Left kidney (tissue), 1 donor: ENCODE measurements at regions not wholly inside any gene's neighbourhood (a gene's known extent, or its start where the extent isn't known, plus 50 kb on each side); places are given as distances from the start of the nearest gene placed in this dataset.
"Not testable (repeated sequence)": the region's sequence is repeated elsewhere in the genome, so short reads cannot be mapped to it uniquely, and the experiment has no call there.

Experiments
- DNase-seq: peaks from one replicate; pipeline ENCODE4 v3.0.0-alpha.2; 2013

- no peak for DNase-seq
Measured at GRCh38 chr6:15898693-15899092, 230.2 kb upstream of the MYLIP start.

GRCh38 chr6:15897063-15897876 lies 231.6 kb upstream of the MYLIP start:
- no peak for DNase-seq

GRCh38 chr6:15894973-15895725 lies 232.3 kb upstream of the DTNBP1 start:
- DNase-seq = no peak

GRCh38 chr6:15893556-15894253 lies 230.9 kb upstream of the DTNBP1 start:
- DNase-seq = no peak

- no peak for DNase-seq
Measured at GRCh38 chr6:15892369-15892768, 229.5 kb upstream of the DTNBP1 start.

- DNase-seq = no peak
Measured at GRCh38 chr6:15888798-15889772, 226.3 kb upstream of the DTNBP1 start.

GRCh38 chr6:15887491-15888461 lies 224.9 kb upstream of the DTNBP1 start:
- no peak for DNase-seq

- no peak for DNase-seq
Measured at GRCh38 chr6:15885624-15886023, 222.8 kb upstream of the DTNBP1 start.

- DNase-seq = not testable (repeated sequence)
Measured at GRCh38 chr6:15883593-15883992, 220.8 kb upstream of the DTNBP1 start.

GRCh38 chr6:15882915-15883314 lies 220.1 kb upstream of the DTNBP1 start:
- no peak for DNase-seq

- DNase-seq = no peak
Measured at GRCh38 chr6:15882345-15882744, 219.5 kb upstream of the DTNBP1 start.

- no peak for DNase-seq
Measured at GRCh38 chr6:15881150-15881549, 218.3 kb upstream of the DTNBP1 start.

GRCh38 chr6:15880262-15880973 lies 217.6 kb upstream of the DTNBP1 start:
- no peak for DNase-seq

- peak; percentile 63 for DNase-seq
Measured at GRCh38 chr6:15879371-15880261, 216.8 kb upstream of the DTNBP1 start.

GRCh38 chr6:15877231-15877630 lies 214.4 kb upstream of the DTNBP1 start:
- no peak for DNase-seq

GRCh38 chr6:15876406-15876805 lies 213.6 kb upstream of the DTNBP1 start:
- DNase-seq = no peak

- no peak for DNase-seq
Measured at GRCh38 chr6:15875797-15876196, 213.0 kb upstream of the DTNBP1 start.

- no peak for DNase-seq
Measured at GRCh38 chr6:15874821-15875220, 212.0 kb upstream of the DTNBP1 start.

- DNase-seq = no peak
Measured at GRCh38 chr6:15874326-15874725, 211.5 kb upstream of the DTNBP1 start.
